GM23338 (cell line): ENCODE measurements at regions not wholly inside any gene's neighbourhood (a gene's known extent, or its start where the extent isn't known, plus 50 kb on each side); places are given as distances from the start of the nearest gene placed in this dataset.

Experiments used
- ATAC-seq: fragments of 200-7000 bp; cut with Tn5 transposase; 3 replicates; pipeline ENCODE4 v1.9.1; 2020
- DNase-seq: peaks from one replicate; pipeline ENCODE4 v3.0.0-alpha.2; 2015; ENCODE audit warnings: low spot score
- H2AFZ ChIP-seq: fragments of 200-600 bp; sonication (generic); 2 replicates; pipeline ENCODE4 v1.8.0; 2016; ENCODE audit warnings: antibody characterized with exemption, mild to moderate bottlenecking, moderate library complexity
- H3F3A ChIP-seq: fragments of 200-600 bp; sonication (generic); replicated peaks from 2 replicates; pipeline ENCODE4 v1.8.0; 2017; ENCODE audit warnings: antibody characterized with exemption, mixed run types, low read depth
- H3K27ac ChIP-seq: fragments of 200-600 bp; sonication (generic); 2 replicates; pipeline ENCODE4 v1.6.1; 2016; ENCODE audit warnings: low read depth
- H3K27me3 ChIP-seq: fragments of 200-600 bp; sonication (generic); 2 replicates; pipeline ENCODE4 v1.8.0; 2016; ENCODE audit warnings: mild to moderate bottlenecking, mixed run types, moderate library complexity; ENCODE audit not compliant: insufficient read depth
- H3K36me3 ChIP-seq: fragments of 200-600 bp; sonication (generic); 2 replicates; pipeline ENCODE4 v1.8.0; 2016; ENCODE audit warnings: mild to moderate bottlenecking; ENCODE audit not compliant: insufficient read depth
- H3K4me1 ChIP-seq: fragments of 200-600 bp; sonication (generic); 2 replicates; pipeline ENCODE4 v1.8.0; 2016; ENCODE audit warnings: mild to moderate bottlenecking, moderate library complexity; ENCODE audit not compliant: insufficient read depth
- H3K4me2 ChIP-seq: fragments of 200-600 bp; sonication (generic); 2 replicates; pipeline ENCODE4 v1.7.1; 2017; ENCODE audit warnings: mixed run types
- H3K4me3 ChIP-seq: fragments of 200-600 bp; sonication (generic); 2 replicates; pipeline ENCODE4 v1.6.1; 2016; ENCODE audit warnings: mixed run types
- H3K79me2 ChIP-seq: fragments of 200-600 bp; sonication (generic); replicated peaks from 2 replicates; pipeline ENCODE4 v1.8.0; 2017; ENCODE audit warnings: mild to moderate bottlenecking; ENCODE audit not compliant: insufficient read depth
- H3K9me2 ChIP-seq: fragments of 200-600 bp; sonication (generic); 2 replicates; pipeline ENCODE4 v1.8.0; 2017; ENCODE audit not compliant: insufficient read depth
- H4K20me1 ChIP-seq: fragments of 200-600 bp; sonication (generic); replicated peaks from 2 replicates; pipeline ENCODE4 v1.8.0; 2017; ENCODE audit warnings: mild to moderate bottlenecking; ENCODE audit not compliant: insufficient read depth
- H3K27ac Mint-ChIP-seq: 2 replicates; pipeline ENCODE4 v1.8.0; 2020; ENCODE audit warnings: inconsistent platforms, mild to moderate bottlenecking, moderate library complexity, mixed read lengths
- H3K27me3 Mint-ChIP-seq: 3 replicates; pipeline ENCODE4 v1.8.0; 2022; ENCODE audit warnings: low read depth, mild to moderate bottlenecking, moderate library complexity, mixed read lengths, inconsistent platforms; ENCODE audit not compliant: insufficient read depth, poor library complexity
- H3K36me3 Mint-ChIP-seq: 3 replicates; pipeline ENCODE4 v1.8.0; 2021; ENCODE audit warnings: low read depth, mild to moderate bottlenecking, inconsistent platforms, moderate library complexity, mixed read lengths
- H3K4me1 Mint-ChIP-seq: 3 replicates; pipeline ENCODE4 v1.8.0; 2020; ENCODE audit warnings: mild to moderate bottlenecking, inconsistent platforms, mixed read lengths
- H3K4me3 Mint-ChIP-seq: 3 replicates; pipeline ENCODE4 v1.8.0; 2021; ENCODE audit warnings: moderate library complexity, mild to moderate bottlenecking, inconsistent platforms, mixed read lengths
- H3K9me3 Mint-ChIP-seq: 3 replicates; pipeline ENCODE4 v1.8.0; 2020; ENCODE audit warnings: moderate library complexity, mild to moderate bottlenecking, inconsistent platforms, mixed read lengths
- CREB1 ChIP-seq: fragments of 250-450 bp; sonication (Bioruptor Pico); IDR thresholded peaks from 2 replicates; pipeline ENCODE4 v1.5.0; 2020; ENCODE audit warnings: low read depth, mild to moderate bottlenecking, moderate library complexity
- CTCF ChIP-seq, 2 experiments: fragments of 200-600 bp in 1 of 2; sonication (generic) in 1 of 2; conservative IDR thresholded peaks; 2 replicates each; pipeline versions ENCODE4 v1.5.1 to v1.6.1; 2016 to 2017; ENCODE audit warnings: antibody characterized with exemption in 2 of 2, low read depth in 2 of 2, mild to moderate bottlenecking in 2 of 2, moderate library complexity in 1 of 2
- ETS1 ChIP-seq: IDR thresholded peaks from 2 replicates; pipeline ENCODE4 v1.6.1; 2016; ENCODE audit warnings: antibody characterized with exemption
- EZH2 ChIP-seq: fragments of 200-600 bp; sonication (generic); IDR thresholded peaks from one replicate; pipeline ENCODE4 v1.8.0; 2017; ENCODE audit warnings: antibody characterized with exemption, mild to moderate bottlenecking, low read depth; ENCODE audit not compliant: unreplicated experiment
- EZH2phosphoT487 ChIP-seq: fragments of 200-600 bp; sonication (generic); IDR thresholded peaks from one replicate; pipeline ENCODE4 v1.8.1; 2018; ENCODE audit warnings: antibody characterized with exemption; ENCODE audit not compliant: unreplicated experiment
- JUNB ChIP-seq: IDR thresholded peaks from one replicate; pipeline ENCODE4 v1.6.1; 2016; ENCODE audit warnings: antibody characterized with exemption; ENCODE audit not compliant: unreplicated experiment
- NANOG ChIP-seq: IDR thresholded peaks from 2 replicates; pipeline ENCODE4 v1.6.1; 2016; ENCODE audit warnings: antibody characterized with exemption, borderline replicate concordance
- POLR2AphosphoS5 ChIP-seq: IDR thresholded peaks from 2 replicates; pipeline ENCODE4 v1.6.1; 2016; ENCODE audit warnings: antibody characterized with exemption, low read depth
- STAT1 ChIP-seq: IDR thresholded peaks from one replicate; pipeline ENCODE4 v1.6.1; 2016; ENCODE audit warnings: antibody characterized with exemption; ENCODE audit not compliant: unreplicated experiment
- ZNF114 ChIP-seq: fragments of 250-450 bp; sonication (Bioruptor Pico); IDR thresholded peaks from 2 replicates; pipeline ENCODE4 v1.5.0; 2020; ENCODE audit warnings: mild to moderate bottlenecking, moderate library complexity
- ZNF331 ChIP-seq: fragments of 250-450 bp; sonication (Bioruptor Pico); IDR thresholded peaks from 2 replicates; pipeline ENCODE4 v1.5.0; 2020; ENCODE audit warnings: low read depth, mild to moderate bottlenecking, moderate library complexity
- ZNF462 ChIP-seq: fragments of 250-450 bp; sonication (Bioruptor Pico); IDR thresholded peaks from 2 replicates; pipeline ENCODE4 v1.5.0; 2020; ENCODE audit warnings: mild to moderate bottlenecking, moderate library complexity
- TF ChIP-seq, protein P1 (sequence below): IDR thresholded peaks from one replicate; pipeline ENCODE4 v1.6.1; 2018; ENCODE audit warnings: antibody characterized with exemption; ENCODE audit not compliant: unreplicated experiment

GRCh38 chrX:68947882-68948605 is 119.2 kb downstream of the EFNB1 start:
- no peaks in the 10 kb centered on the region; the same call in 2 of the 3 replicates for H3K9me3 Mint-ChIP-seq
- no peaks in the 10 kb centered on the region for H3K27me3 Mint-ChIP-seq
- TF ChIP-seq JUNB, result no peak
- no peak for TF ChIP-seq ZNF114 (CRISPR knock-in tag)
- TF ChIP-seq, protein P1, sequence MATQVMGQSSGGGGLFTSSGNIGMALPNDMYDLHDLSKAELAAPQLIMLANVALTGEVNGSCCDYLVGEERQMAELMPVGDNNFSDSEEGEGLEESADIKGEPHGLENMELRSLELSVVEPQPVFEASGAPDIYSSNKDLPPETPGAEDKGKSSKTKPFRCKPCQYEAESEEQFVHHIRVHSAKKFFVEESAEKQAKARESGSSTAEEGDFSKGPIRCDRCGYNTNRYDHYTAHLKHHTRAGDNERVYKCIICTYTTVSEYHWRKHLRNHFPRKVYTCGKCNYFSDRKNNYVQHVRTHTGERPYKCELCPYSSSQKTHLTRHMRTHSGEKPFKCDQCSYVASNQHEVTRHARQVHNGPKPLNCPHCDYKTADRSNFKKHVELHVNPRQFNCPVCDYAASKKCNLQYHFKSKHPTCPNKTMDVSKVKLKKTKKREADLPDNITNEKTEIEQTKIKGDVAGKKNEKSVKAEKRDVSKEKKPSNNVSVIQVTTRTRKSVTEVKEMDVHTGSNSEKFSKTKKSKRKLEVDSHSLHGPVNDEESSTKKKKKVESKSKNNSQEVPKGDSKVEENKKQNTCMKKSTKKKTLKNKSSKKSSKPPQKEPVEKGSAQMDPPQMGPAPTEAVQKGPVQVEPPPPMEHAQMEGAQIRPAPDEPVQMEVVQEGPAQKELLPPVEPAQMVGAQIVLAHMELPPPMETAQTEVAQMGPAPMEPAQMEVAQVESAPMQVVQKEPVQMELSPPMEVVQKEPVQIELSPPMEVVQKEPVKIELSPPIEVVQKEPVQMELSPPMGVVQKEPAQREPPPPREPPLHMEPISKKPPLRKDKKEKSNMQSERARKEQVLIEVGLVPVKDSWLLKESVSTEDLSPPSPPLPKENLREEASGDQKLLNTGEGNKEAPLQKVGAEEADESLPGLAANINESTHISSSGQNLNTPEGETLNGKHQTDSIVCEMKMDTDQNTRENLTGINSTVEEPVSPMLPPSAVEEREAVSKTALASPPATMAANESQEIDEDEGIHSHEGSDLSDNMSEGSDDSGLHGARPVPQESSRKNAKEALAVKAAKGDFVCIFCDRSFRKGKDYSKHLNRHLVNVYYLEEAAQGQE, result no peak
- no peak for TF ChIP-seq EZH2phosphoT487
- TF ChIP-seq ZNF331, result no peak
- TF ChIP-seq STAT1, result no peak
- no peak for TF ChIP-seq CREB1 (CRISPR knock-in tag)
- no peak for TF ChIP-seq EZH2
- TF ChIP-seq ZNF462 (CRISPR knock-in tag), result no peak
- TF ChIP-seq POLR2AphosphoS5, result no peak
- no peak for TF ChIP-seq ETS1
- no peak for TF ChIP-seq NANOG
- no peak for TF ChIP-seq CTCF (conservative IDR thresholded peaks at IDR 0.05; ENCODE audit: low read depth in 2 of 2)
- Histone ChIP-seq H3F3A (no peaks in the 10 kb centered on the region), H2AFZ (no peak overlapping the region), H3K27me3 (no peaks in the 10 kb centered on the region), H4K20me1 (no peaks in the 10 kb centered on the region), H3K9me2 (no peaks in the 10 kb centered on the region), H3K4me1 (no peaks in the 10 kb centered on the region), H3K4me3 (no peak overlapping the region), H3K27ac (no peak overlapping the region), H3K4me2 (no peak overlapping the region), H3K36me3 (no peaks in the 10 kb centered on the region), H3K79me2 (no peaks in the 10 kb centered on the region)
- no peaks in the 10 kb centered on the region for H3K36me3 Mint-ChIP-seq
- H3K4me1 Mint-ChIP-seq, result no peaks in the 10 kb centered on the region
- no peak for ATAC-seq
- no peak overlapping the region for H3K27ac Mint-ChIP-seq
- DNase-seq, result no peak
- H3K4me3 Mint-ChIP-seq, result no peak overlapping the region
